Breast epithelium (tissue), 4 donors: ENCODE measurements at regions not wholly inside any gene's neighbourhood (a gene's known extent, or its start where the extent isn't known, plus 50 kb on each side); places are given as distances from the start of the nearest gene placed in this dataset.

ENCODE experiments used
- DNase-seq, 2 donors: peaks; one replicate each; pipeline ENCODE4 v3.0.0-alpha.2; 2019; ENCODE audit warnings: low spot score in 2 of 2
- H3K27ac ChIP-seq, 2 donors: fragments of 200-600 bp; sonication (generic) in 1 of 2; one replicate each; pipeline ENCODE4 v1.5.1; 2016 to 2019; ENCODE audit warnings: mild to moderate bottlenecking in 1 of 2
- H3K27me3 ChIP-seq, 2 donors: fragments of 200-600 bp; sonication (generic) in 1 of 2; one replicate each; pipeline versions ENCODE4 v1.5.1 to v1.6.0; 2017 to 2019; ENCODE audit warnings: control low read depth in 1 of 2, mild to moderate bottlenecking in 1 of 2
- H3K36me3 ChIP-seq: fragments of 200-600 bp; one replicate; pipeline ENCODE4 v1.5.1; 2019
- H3K4me1 ChIP-seq, 2 donors: fragments of 200-600 bp; sonication (generic); one replicate each; pipeline ENCODE4 v1.5.1; 2016 to 2019; ENCODE audit warnings: control low read depth in 1 of 2
- H3K4me3 ChIP-seq, 3 donors: fragments of 200-600 bp; sonication (generic); 1 replicate in 2 of 3; 2 replicates in 1 of 3; pipeline ENCODE4 v1.5.1; 2016 to 2019; ENCODE audit warnings: mild to moderate bottlenecking in 3 of 3, moderate library complexity in 2 of 3
- H3K9me3 ChIP-seq, 2 donors: fragments of 200-600 bp; sonication (generic) in 1 of 2; one replicate each; pipeline ENCODE4 v1.5.1; 2016 to 2019; ENCODE audit warnings: control low read depth in 1 of 2
- POLR2A ChIP-seq: fragments of 450-650 bp; IDR thresholded peaks from one replicate; pipeline ENCODE4 v1.6.1; 2016; ENCODE audit warnings: antibody characterized with exemption, mild to moderate bottlenecking, moderate library complexity
- POLR2AphosphoS5 ChIP-seq, 3 donors: sonication (generic); formaldehyde crosslinking; IDR thresholded peaks; one replicate each; pipeline ENCODE4 v1.6.1; 2017; ENCODE audit warnings: antibody characterized with exemption in 3 of 3
- intact Hi-C: fragments of 100-400 bp; cut with DNase I; formaldehyde crosslinking; loops from one replicate; pipeline ENCODE4 v1.15.1; 2023; ENCODE audit warnings: low total_unique reads
- TF ChIP-seq, protein P1 (sequence below), 3 donors: fragments of 450-650 bp; IDR thresholded peaks; one replicate each; pipeline ENCODE4 v1.5.1; 2016 to 2017; ENCODE audit warnings: antibody characterized with exemption in 3 of 3, mild to moderate bottlenecking in 3 of 3, moderate library complexity in 3 of 3

DNA sequence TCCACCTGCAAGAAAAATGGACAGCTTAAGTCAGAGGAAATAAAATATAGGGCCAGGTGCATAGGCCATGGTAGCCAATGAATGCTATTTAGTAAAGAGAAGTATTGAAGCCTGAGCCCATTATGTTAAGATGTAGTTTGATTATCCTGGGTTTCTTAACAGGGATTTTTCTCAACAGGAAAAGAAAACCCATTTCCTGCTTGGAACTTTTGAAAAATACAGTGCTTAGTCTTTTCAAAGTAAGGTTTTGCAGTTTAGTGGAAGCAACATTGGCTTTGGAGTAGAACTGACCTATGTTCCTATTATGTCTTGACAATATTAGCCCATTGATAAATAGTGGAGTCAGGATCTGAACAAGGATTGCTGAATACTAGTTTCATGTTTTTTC, 259.5 kb upstream of the TGFBR2 start:
- H3K27me3 ChIP-seq = no peaks in the 10 kb centered on the region
- no peaks in the 10 kb centered on the region for H3K9me3 ChIP-seq
- TF ChIP-seq, protein P1, sequence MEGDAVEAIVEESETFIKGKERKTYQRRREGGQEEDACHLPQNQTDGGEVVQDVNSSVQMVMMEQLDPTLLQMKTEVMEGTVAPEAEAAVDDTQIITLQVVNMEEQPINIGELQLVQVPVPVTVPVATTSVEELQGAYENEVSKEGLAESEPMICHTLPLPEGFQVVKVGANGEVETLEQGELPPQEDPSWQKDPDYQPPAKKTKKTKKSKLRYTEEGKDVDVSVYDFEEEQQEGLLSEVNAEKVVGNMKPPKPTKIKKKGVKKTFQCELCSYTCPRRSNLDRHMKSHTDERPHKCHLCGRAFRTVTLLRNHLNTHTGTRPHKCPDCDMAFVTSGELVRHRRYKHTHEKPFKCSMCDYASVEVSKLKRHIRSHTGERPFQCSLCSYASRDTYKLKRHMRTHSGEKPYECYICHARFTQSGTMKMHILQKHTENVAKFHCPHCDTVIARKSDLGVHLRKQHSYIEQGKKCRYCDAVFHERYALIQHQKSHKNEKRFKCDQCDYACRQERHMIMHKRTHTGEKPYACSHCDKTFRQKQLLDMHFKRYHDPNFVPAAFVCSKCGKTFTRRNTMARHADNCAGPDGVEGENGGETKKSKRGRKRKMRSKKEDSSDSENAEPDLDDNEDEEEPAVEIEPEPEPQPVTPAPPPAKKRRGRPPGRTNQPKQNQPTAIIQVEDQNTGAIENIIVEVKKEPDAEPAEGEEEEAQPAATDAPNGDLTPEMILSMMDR (IDR thresholded peaks at IDR 0.05) = no peak
- TF ChIP-seq POLR2AphosphoS5 (IDR thresholded peaks at IDR 0.05) = no peak
- no peak for TF ChIP-seq POLR2A
- DNase-seq = no peak
- no peak overlapping the region for H3K4me3 ChIP-seq
- H3K27ac ChIP-seq = no peak overlapping the region
- intact Hi-C loops = no loop called here
- no peaks in the 10 kb centered on the region for H3K4me1 ChIP-seq
- H3K36me3 ChIP-seq = no peaks in the 10 kb centered on the region

DNA sequence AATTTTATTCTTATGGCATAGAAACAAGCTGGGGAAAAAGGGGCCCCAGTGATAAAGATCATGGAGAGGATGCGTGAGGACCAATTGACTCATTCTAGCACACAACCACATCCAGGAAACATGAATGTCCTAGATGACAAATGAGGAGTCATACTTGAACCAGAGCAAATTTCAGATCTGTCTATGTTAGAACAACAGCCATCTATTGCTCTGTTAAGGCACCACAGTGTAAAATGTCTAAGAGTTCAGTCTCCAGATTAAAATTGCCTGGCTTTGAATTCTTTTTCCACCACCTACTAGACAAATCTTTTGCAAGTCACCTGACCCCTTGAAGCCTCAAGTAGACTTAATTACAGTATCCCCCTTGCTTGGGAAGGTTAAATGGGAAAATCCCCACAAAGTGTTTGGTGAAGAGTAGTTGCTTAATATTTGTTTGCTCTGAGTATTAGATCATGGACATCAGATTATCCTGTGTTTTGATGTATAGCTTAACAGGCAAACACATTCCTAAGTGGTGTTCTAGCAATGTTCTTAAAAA, 258.7 kb upstream of the TGFBR2 start:
- Histone ChIP-seq H3K9me3 (no peaks in the 10 kb centered on the region), H3K4me1 (no peaks in the 10 kb centered on the region), H3K4me3 (no peak overlapping the region), H3K36me3 (no peaks in the 10 kb centered on the region), H3K27ac (peak overlapping the region in 1 of 2 donors; percentile 36), H3K27me3 (no peaks in the 10 kb centered on the region)
- TF ChIP-seq POLR2AphosphoS5 (IDR thresholded peaks at IDR 0.05) (no peak), POLR2A (no peak)
- TF ChIP-seq, protein P1 (IDR thresholded peaks at IDR 0.05) = no peak
- intact Hi-C loops = no loop called here
- DNase-seq = no peak

DNA sequence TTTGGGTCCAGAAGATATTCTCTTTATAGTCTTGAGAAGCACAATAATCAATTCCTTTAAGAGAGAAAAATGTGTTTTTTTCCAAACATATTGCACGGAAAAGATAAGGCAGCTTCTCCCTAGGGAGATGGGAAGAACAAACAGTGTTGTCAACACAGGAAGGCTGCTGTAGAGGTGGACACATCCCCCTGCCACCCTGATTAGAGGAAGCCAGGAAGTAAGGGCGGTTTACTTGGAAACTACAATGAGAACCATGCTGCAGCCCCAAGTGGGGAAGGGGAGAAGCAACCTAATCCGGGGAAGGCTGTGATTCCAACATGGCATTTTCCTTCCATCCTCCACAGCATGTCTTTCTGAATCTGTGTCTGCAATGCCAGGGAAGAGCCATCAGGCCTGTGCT, 256.9 kb upstream of the TGFBR2 start:
- no peak overlapping the region for H3K4me3 ChIP-seq
- no peaks in the 10 kb centered on the region for H3K4me1 ChIP-seq
- TF ChIP-seq POLR2AphosphoS5 (IDR thresholded peaks at IDR 0.05) (no peak), POLR2A (no peak)
- TF ChIP-seq, protein P1 (IDR thresholded peaks at IDR 0.05) = no peak
- intact Hi-C loops = no loop called here
- no peaks in the 10 kb centered on the region for H3K9me3 ChIP-seq
- no peaks in the 10 kb centered on the region for H3K36me3 ChIP-seq
- DNase-seq = no peak
- H3K27me3 ChIP-seq = no peaks in the 10 kb centered on the region
- H3K27ac ChIP-seq = peak overlapping the region in 1 of 2 donors; percentile 29

DNA sequence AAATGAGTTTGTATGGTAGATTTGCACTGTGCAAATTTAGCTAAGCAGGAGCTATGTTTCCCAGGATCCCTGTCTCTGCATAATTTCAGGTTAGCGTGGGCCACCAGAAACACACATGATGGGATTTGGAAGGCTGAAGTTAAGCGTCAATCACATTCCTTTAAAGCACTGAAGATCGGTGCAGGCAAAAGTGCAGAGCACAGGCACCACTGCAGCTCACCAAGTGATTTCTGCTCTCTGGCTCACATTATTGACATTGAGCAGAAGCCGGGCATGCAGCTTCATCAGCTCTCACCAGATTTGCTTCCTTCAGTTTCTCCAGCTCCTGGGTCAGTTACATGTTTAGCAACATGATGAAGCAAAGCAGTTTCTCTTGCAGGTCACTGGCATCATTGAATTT, 256.4 kb upstream of the TGFBR2 start:
- peak overlapping the region in 1 of 2 donors; percentile 56 for H3K27ac ChIP-seq
- H3K4me1 ChIP-seq = no peaks in the 10 kb centered on the region
- H3K36me3 ChIP-seq = no peaks in the 10 kb centered on the region
- H3K27me3 ChIP-seq = no peaks in the 10 kb centered on the region
- no peaks in the 10 kb centered on the region for H3K9me3 ChIP-seq
- TF ChIP-seq, protein P1 (IDR thresholded peaks at IDR 0.05) = no peak
- TF ChIP-seq POLR2AphosphoS5 (IDR thresholded peaks at IDR 0.05) = no peak
- no peak for TF ChIP-seq POLR2A
- intact Hi-C loops = no loop called here
- H3K4me3 ChIP-seq = peak overlapping the region in 1 of 3 donors; percentile 24
- no peak for DNase-seq

DNA sequence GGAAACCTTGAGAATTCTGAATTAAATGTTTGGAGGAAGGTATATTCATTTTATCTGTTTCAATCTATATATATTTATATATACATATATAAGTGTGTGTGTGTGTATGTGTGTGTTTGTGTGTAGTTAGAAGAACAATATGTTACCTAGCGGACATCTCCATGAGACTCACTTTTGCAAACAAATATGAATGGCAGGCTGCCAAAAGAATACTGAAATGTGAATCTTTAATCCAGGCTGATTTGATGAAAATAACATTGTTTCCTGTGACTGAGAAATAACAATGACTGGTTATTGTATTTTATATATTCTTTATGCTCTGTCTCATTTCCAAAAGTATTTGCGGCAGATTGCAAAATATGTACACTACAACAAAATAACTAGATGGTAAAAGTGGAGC, 255.5 kb upstream of the TGFBR2 start:
- no peak for TF ChIP-seq POLR2AphosphoS5 (IDR thresholded peaks at IDR 0.05)
- no peak for TF ChIP-seq POLR2A
- TF ChIP-seq, protein P1 (IDR thresholded peaks at IDR 0.05) = no peak
- no peaks in the 10 kb centered on the region for H3K27me3 ChIP-seq
- H3K36me3 ChIP-seq = no peaks in the 10 kb centered on the region
- peak overlapping the region in 1 of 2 donors; percentile 56 for H3K27ac ChIP-seq
- DNase-seq = no peak
- H3K4me3 ChIP-seq = peak overlapping the region in 1 of 3 donors; percentile 24
- H3K9me3 ChIP-seq = no peaks in the 10 kb centered on the region
- no peaks in the 10 kb centered on the region for H3K4me1 ChIP-seq
- intact Hi-C loops = no loop called here
